ENCODE measurements at regions not wholly inside any gene's neighbourhood (a gene's known extent, or its start where the extent isn't known, plus 50 kb on each side); places are given as distances from the start of the nearest gene placed in this dataset.
"Not testable (repeated sequence)": the region's sequence is repeated elsewhere in the genome, so short reads cannot be mapped to it uniquely, and the experiment has no call there.

GRCh38 chr6:81344026-81344425 is 408.5 kb downstream of the TENT5A start:
- intact Hi-C loops (cut with micrococcal nuclease); H3K36me3 Mint-ChIP-seq; H3K27me3 Mint-ChIP-seq; H3K4me1 Mint-ChIP-seq (ENCODE audit: low read depth); H3K9me3 Mint-ChIP-seq; POLR2A ChIA-PET; H3K27ac Mint-ChIP-seq; CTCF ChIA-PET; DNase-seq; H3K4me3 Mint-ChIP-seq: not testable (repeated sequence)

DNA sequence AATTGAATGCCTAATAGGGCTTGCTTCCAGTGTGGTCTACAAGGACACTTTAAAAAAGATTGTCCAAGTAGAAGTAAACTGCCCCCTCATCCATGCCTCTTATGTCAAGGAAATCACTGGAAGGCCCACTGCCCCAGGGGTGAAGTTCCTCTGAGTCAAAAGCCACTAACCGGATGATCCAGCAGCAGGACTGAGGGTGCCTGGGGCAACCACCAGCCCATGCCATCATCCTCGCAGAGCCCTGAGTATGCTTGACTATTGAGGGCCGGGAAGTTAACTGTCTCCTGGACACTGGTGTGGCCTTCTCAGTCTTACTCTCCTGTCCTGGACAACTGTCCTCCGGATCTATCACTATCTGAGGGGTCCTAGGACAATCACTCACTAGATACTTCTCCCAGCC is 411.5 kb downstream of the TENT5A start:
- intact Hi-C loops (cut with micrococcal nuclease): no loop called here
- no peaks in the 10 kb centered on the region for H3K27me3 Mint-ChIP-seq
- H3K9me3 Mint-ChIP-seq: peaks cover 12% of the 10 kb centered on the region
- no peak overlapping the region for H3K27ac Mint-ChIP-seq
- no peaks in the 10 kb centered on the region for H3K36me3 Mint-ChIP-seq
- H3K4me1 Mint-ChIP-seq (ENCODE audit: low read depth): no peaks in the 10 kb centered on the region
- POLR2A ChIA-PET: no interaction called here
- no peak for DNase-seq
- CTCF ChIA-PET: no interaction called here
- no peak overlapping the region for H3K4me3 Mint-ChIP-seq

- Mint-ChIP-seq H3K27ac (no peak overlapping the region), H3K27me3 (no peaks in the 10 kb centered on the region), H3K4me1 (ENCODE audit: low read depth) (no peaks in the 10 kb centered on the region), H3K9me3 (peaks cover 2% of the 10 kb centered on the region), H3K4me3 (no peak overlapping the region), H3K36me3 (no peaks in the 10 kb centered on the region)
- CTCF ChIA-PET: no interaction called here
- POLR2A ChIA-PET: no interaction called here
- intact Hi-C loops (cut with micrococcal nuclease): no loop called here
- DNase-seq: no peak
Observed at GRCh38 chr6:81331526-81331925, 421.0 kb downstream of the TENT5A start.

DNA sequence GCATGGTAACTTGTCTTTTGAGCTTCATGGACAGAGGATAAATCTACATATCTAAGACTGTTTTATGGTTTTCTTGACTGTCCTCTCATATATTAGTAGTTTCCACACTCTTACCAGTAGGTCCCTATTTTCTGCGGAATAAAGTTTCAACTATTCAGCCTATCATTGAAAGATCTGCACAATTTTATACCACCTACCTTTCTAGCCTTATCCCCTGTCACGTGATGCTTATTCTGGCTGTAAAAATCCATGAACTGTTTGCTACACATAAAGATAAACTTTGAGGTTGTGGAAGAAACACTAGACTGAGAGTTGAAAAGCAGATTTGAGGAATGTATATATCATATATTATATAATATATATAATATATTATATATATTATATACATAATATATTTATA is 423.8 kb downstream of the TENT5A start:
- H3K4me1 Mint-ChIP-seq (ENCODE audit: low read depth): no peaks in the 10 kb centered on the region
- H3K4me3 Mint-ChIP-seq: no peak overlapping the region
- H3K27me3 Mint-ChIP-seq: no peaks in the 10 kb centered on the region
- no peaks in the 10 kb centered on the region for H3K9me3 Mint-ChIP-seq
- H3K36me3 Mint-ChIP-seq: no peaks in the 10 kb centered on the region
- intact Hi-C loops (cut with micrococcal nuclease): no loop called here
- no peak for DNase-seq
- ChIA-PET POLR2A (no interaction called here), CTCF (no interaction called here)
- H3K27ac Mint-ChIP-seq: no peak overlapping the region

DNA sequence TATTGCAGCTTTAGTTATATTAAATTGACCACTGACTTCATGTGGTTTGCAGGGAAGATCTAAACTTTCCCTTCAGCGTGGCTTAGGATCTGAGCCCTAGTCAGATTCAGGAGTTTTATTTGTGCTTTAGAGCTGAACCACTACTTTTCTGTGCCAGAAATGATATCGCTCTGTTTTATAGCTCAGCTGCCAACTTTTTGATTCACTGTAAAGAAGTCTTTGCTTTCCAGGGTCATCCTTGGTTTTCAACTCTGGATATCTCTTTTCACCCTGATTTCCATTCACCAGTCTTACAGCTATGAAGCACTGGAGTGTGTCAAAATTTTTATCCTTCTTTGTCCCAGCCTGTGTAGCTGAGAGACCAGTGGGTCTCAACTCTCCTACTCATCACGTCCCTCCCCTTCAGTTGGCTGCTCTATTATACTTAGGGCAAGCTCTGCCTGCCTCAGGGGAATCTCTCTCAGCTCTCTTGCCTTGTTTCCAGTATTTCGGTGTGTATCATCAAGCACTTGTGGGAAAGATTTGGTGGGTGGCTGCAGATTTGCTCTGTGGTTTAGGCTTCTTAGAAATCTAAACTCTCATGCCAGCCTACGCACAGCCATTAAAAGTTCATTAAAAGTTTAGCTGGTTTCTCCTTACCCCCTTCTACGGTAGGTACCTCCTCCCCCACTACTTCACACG is 425.5 kb downstream of the TENT5A start:
- ChIA-PET CTCF (no interaction called here), POLR2A (no interaction called here)
- H3K4me3 Mint-ChIP-seq: no peak overlapping the region
- no peaks in the 10 kb centered on the region for H3K4me1 Mint-ChIP-seq (ENCODE audit: low read depth)
- intact Hi-C loops (cut with micrococcal nuclease): no loop called here
- H3K27ac Mint-ChIP-seq: no peak overlapping the region
- DNase-seq: no peak
- H3K36me3 Mint-ChIP-seq: no peaks in the 10 kb centered on the region
- H3K27me3 Mint-ChIP-seq: no peaks in the 10 kb centered on the region
- no peaks in the 10 kb centered on the region for H3K9me3 Mint-ChIP-seq

DNA sequence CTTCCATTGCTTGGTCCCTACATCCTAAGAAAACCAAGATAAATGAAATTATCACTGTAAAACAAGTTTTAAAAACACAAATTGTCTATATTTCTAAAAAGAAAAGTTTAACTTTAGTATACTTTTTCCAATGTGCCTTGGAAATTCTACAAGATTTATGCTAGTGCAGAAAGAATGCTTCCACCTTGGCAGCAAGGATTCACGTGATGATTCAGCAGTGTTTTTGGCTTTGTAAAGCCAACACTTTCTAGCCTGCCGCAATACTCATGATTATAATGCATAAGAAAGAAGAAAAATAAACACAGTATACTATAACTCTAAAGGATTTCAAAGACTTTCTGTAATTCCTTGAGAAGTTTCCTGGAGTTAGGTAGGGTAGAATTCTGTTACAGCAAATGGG is 442.7 kb downstream of the TENT5A start:
- CTCF ChIA-PET: no interaction called here
- Mint-ChIP-seq H3K4me1 (ENCODE audit: low read depth) (no peaks in the 10 kb centered on the region), H3K36me3 (no peaks in the 10 kb centered on the region), H3K27ac (no peak overlapping the region), H3K9me3 (peaks cover 21% of the 10 kb centered on the region), H3K27me3 (no peaks in the 10 kb centered on the region), H3K4me3 (no peak overlapping the region)
- intact Hi-C loops (cut with micrococcal nuclease): no loop called here
- POLR2A ChIA-PET: no interaction called here
- no peak for DNase-seq

DNA sequence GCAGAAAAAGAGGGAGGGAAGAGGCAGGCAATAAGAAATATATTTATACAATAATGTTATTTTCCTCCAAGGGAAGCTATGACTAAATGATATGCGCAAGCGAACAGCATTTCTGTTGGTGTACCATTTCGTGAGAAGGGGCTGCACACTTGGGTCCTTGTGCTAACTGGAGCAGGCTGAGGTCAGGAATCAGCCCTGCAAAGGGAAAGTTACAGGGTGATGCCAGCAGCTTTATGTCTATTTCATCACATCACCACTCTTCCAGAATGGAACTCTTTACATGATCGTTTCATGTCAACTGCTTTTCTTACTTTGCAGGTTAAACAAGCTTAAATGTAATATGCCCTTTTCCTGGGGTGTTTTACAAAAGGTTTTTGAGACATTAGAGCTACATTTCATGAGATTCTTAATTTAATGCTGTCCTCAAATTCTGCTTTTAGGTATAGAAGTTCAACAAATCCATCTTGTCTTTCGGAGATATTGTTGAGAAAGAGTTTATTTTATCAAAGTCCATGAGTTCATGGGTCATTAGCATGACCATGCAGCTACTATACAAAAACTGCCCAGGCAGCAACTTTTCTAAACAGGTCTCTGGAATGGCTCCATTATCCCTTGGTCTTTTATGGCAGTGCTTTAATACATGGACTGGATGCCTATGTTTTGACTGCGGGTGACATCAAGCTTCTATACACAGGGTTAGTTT is 443.8 kb downstream of the TENT5A start:
- no peaks in the 10 kb centered on the region for H3K36me3 Mint-ChIP-seq
- no peak overlapping the region for H3K4me3 Mint-ChIP-seq
- no peaks in the 10 kb centered on the region for H3K27me3 Mint-ChIP-seq
- peaks cover 14% of the 10 kb centered on the region for H3K9me3 Mint-ChIP-seq
- CTCF ChIA-PET: no interaction called here
- no peak for DNase-seq
- no peak overlapping the region for H3K27ac Mint-ChIP-seq
- no peaks in the 10 kb centered on the region for H3K4me1 Mint-ChIP-seq (ENCODE audit: low read depth)
- POLR2A ChIA-PET: no interaction called here
- intact Hi-C loops (cut with micrococcal nuclease): no loop called here

GRCh38 chr6:81307651-81308214 is 444.7 kb downstream of the TENT5A start:
- H3K4me3 Mint-ChIP-seq: no peak overlapping the region
- DNase-seq: no peak
- POLR2A ChIA-PET: no interaction called here
- no peaks in the 10 kb centered on the region for H3K36me3 Mint-ChIP-seq
- H3K9me3 Mint-ChIP-seq: peaks cover 6% of the 10 kb centered on the region
- no peaks in the 10 kb centered on the region for H3K27me3 Mint-ChIP-seq
- CTCF ChIA-PET: no interaction called here
- intact Hi-C loops (cut with micrococcal nuclease): no loop called here
- H3K4me1 Mint-ChIP-seq (ENCODE audit: low read depth): no peaks in the 10 kb centered on the region
- H3K27ac Mint-ChIP-seq: no peak overlapping the region

- no peaks in the 10 kb centered on the region for H3K36me3 Mint-ChIP-seq
- no peaks in the 10 kb centered on the region for H3K4me1 Mint-ChIP-seq (ENCODE audit: low read depth)
- POLR2A ChIA-PET: no interaction called here
- no peak overlapping the region for H3K4me3 Mint-ChIP-seq
- H3K27me3 Mint-ChIP-seq: no peaks in the 10 kb centered on the region
- CTCF ChIA-PET: no interaction called here
- no peak overlapping the region for H3K27ac Mint-ChIP-seq
- no peaks in the 10 kb centered on the region for H3K9me3 Mint-ChIP-seq
- DNase-seq: no peak
- intact Hi-C loops (cut with micrococcal nuclease): no loop called here
Observed at GRCh38 chr6:81304466-81304865, 448.0 kb downstream of the TENT5A start.

- Mint-ChIP-seq H3K4me3 (no peak overlapping the region), H3K27ac (no peak overlapping the region), H3K9me3 (no peaks in the 10 kb centered on the region), H3K4me1 (ENCODE audit: low read depth) (no peaks in the 10 kb centered on the region), H3K27me3 (no peaks in the 10 kb centered on the region), H3K36me3 (no peaks in the 10 kb centered on the region)
- ChIA-PET CTCF (no interaction called here), POLR2A (no interaction called here)
- intact Hi-C loops (cut with micrococcal nuclease): no loop called here
- no peak for DNase-seq
Observed at GRCh38 chr6:81300961-81301360, 451.5 kb downstream of the TENT5A start.

- H3K4me3 Mint-ChIP-seq: no peak overlapping the region
- no peaks in the 10 kb centered on the region for H3K4me1 Mint-ChIP-seq (ENCODE audit: low read depth)
- DNase-seq: no peak
- intact Hi-C loops (cut with micrococcal nuclease): no loop called here
- ChIA-PET CTCF (no interaction called here), POLR2A (no interaction called here)
- no peaks in the 10 kb centered on the region for H3K36me3 Mint-ChIP-seq
- H3K27ac Mint-ChIP-seq: no peak overlapping the region
- H3K27me3 Mint-ChIP-seq: no peaks in the 10 kb centered on the region
- H3K9me3 Mint-ChIP-seq: no peaks in the 10 kb centered on the region
Observed at GRCh38 chr6:81298751-81299150, 453.7 kb downstream of the TENT5A start.

DNA sequence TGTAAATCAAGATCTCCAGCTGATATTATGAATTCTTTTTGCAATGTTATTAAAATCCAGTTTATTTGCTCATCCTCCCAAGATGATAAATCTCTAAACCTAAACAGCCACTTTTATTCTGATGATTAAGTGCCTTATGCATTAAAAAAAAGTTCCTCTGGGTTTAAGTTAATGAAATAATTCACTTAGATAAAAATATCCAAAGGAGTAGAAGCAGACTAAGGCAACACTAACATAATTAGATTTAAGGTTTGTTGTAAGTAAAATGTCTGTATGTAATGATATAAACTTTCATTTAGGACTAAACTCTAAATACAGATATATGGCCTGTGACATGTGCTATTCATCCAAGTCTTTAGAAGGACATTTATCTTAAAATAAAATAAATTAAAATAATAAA is 457.2 kb downstream of the TENT5A start:
- Mint-ChIP-seq H3K27ac (no peak overlapping the region), H3K27me3 (no peaks in the 10 kb centered on the region), H3K36me3 (no peaks in the 10 kb centered on the region), H3K4me3 (no peak overlapping the region), H3K9me3 (no peaks in the 10 kb centered on the region), H3K4me1 (ENCODE audit: low read depth) (no peaks in the 10 kb centered on the region)
- ChIA-PET POLR2A (no interaction called here), CTCF (no interaction called here)
- intact Hi-C loops (cut with micrococcal nuclease): no loop called here
- no peak for DNase-seq

DNA sequence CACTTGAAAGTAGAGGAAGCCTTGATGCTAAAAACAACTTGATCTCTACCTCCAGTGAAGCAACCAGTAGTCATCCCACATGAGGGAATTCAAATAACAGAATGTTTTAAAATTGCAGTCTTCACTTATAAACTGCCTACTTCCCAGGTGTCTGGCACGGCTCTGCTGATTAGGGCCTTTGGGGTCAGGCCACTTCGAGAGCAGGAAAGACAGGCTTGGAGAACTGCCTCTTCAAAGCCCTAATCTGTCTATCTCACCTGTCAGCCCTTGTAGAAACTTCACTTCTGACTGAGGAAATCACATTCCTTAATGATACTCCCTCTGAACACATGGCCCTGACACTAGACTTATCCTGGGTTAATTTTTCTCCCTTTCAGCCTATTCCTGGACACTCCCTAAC is 458.6 kb downstream of the TENT5A start:
- no peaks in the 10 kb centered on the region for H3K36me3 Mint-ChIP-seq
- no peak overlapping the region for H3K4me3 Mint-ChIP-seq
- POLR2A ChIA-PET: no interaction called here
- DNase-seq: no peak
- no peaks in the 10 kb centered on the region for H3K4me1 Mint-ChIP-seq (ENCODE audit: low read depth)
- H3K9me3 Mint-ChIP-seq: no peaks in the 10 kb centered on the region
- no peak overlapping the region for H3K27ac Mint-ChIP-seq
- CTCF ChIA-PET: no interaction called here
- no peaks in the 10 kb centered on the region for H3K27me3 Mint-ChIP-seq
- intact Hi-C loops (cut with micrococcal nuclease): no loop called here

Data from activated CD4-positive, alpha-beta memory T cell treated with anti-CD3 and anti-CD28 coated beads for 36 hours (primary cell).